Astrocyte (in vitro differentiated cells and primary cell): ENCODE measurements at regions not wholly inside any gene's neighbourhood (a gene's known extent, or its start where the extent isn't known, plus 50 kb on each side); places are given as distances from the start of the nearest gene placed in this dataset.
A peak's percentile ranks its signal among the peaks of the same experiment; 100 is the strongest.

Source experiments
- DNase-seq: peaks from one replicate; pipeline ENCODE4 v3.0.0-alpha.2; 2010; ENCODE audit warnings: low read depth
- FAIRE-seq: peaks from 2 replicates; lab custom pipeline; 2011; peaks lifted over from hg19 to GRCh38; lab: Jason Lieb, UNC
- H2AFZ ChIP-seq: 2 replicates; pipeline ENCODE4 v1.6.0; 2012; ENCODE audit warnings: low read depth, low read length, inconsistent platforms
- H3K27ac ChIP-seq: 2 replicates; pipeline ENCODE4 v1.5.1; 2011; ENCODE audit warnings: low read depth, low read length, inconsistent platforms
- H3K27me3 ChIP-seq: 2 replicates; pipeline ENCODE4 v1.6.0; 2011; ENCODE audit warnings: low read length, inconsistent platforms; ENCODE audit not compliant: insufficient read depth
- H3K36me3 ChIP-seq: 2 replicates; pipeline ENCODE4 v1.5.1; 2011; ENCODE audit warnings: low read length, inconsistent platforms; ENCODE audit not compliant: insufficient read depth
- H3K4me1 ChIP-seq: 2 replicates; pipeline ENCODE4 v1.5.1; 2011; ENCODE audit warnings: low read length, inconsistent platforms; ENCODE audit not compliant: insufficient read depth
- H3K4me2 ChIP-seq: 2 replicates; pipeline ENCODE4 v1.6.0; 2012; ENCODE audit warnings: low read length, inconsistent platforms
- H3K4me3 ChIP-seq: 2 replicates; pipeline ENCODE4 v1.5.1; 2011; ENCODE audit warnings: low read depth, mild to moderate bottlenecking, low read length, inconsistent platforms; ENCODE audit not compliant: insufficient read depth
- H3K79me2 ChIP-seq: 2 replicates; pipeline ENCODE4 v1.6.0; 2012; ENCODE audit warnings: mild to moderate bottlenecking, low read length, inconsistent platforms; ENCODE audit not compliant: insufficient read depth
- H3K9ac ChIP-seq: 2 replicates; pipeline ENCODE4 v1.6.0; 2012; ENCODE audit warnings: mild to moderate bottlenecking, low read length, inconsistent platforms
- H3K9me3 ChIP-seq: 2 replicates; pipeline ENCODE4 v1.5.1; 2012; ENCODE audit warnings: low read depth, mild to moderate bottlenecking, low read length, inconsistent platforms; ENCODE audit not compliant: insufficient read depth
- H4K20me1 ChIP-seq: 2 replicates; pipeline ENCODE4 v1.6.0; 2012; ENCODE audit warnings: low read length, inconsistent platforms; ENCODE audit not compliant: insufficient read depth
- H3K27ac Mint-ChIP-seq: one replicate; pipeline ENCODE4 v1.8.0; 2021; ENCODE audit warnings: mild to moderate bottlenecking, mixed read lengths; ENCODE audit not compliant: unreplicated experiment
- H3K27me3 Mint-ChIP-seq: one replicate; pipeline ENCODE4 v1.8.0; 2021; ENCODE audit warnings: low read depth, mixed read lengths; ENCODE audit not compliant: unreplicated experiment
- H3K36me3 Mint-ChIP-seq: one replicate; pipeline ENCODE4 v1.8.0; 2021; ENCODE audit warnings: low read depth, mixed read lengths; ENCODE audit not compliant: unreplicated experiment
- H3K4me1 Mint-ChIP-seq: one replicate; pipeline ENCODE4 v1.8.0; 2021; ENCODE audit warnings: low read depth, mixed read lengths; ENCODE audit not compliant: unreplicated experiment
- H3K4me3 Mint-ChIP-seq: one replicate; pipeline ENCODE4 v1.8.0; 2021; ENCODE audit warnings: mild to moderate bottlenecking, moderate library complexity, mixed read lengths; ENCODE audit not compliant: unreplicated experiment
- H3K9me3 Mint-ChIP-seq: one replicate; pipeline ENCODE4 v1.8.0; 2021; ENCODE audit warnings: mild to moderate bottlenecking, mixed read lengths; ENCODE audit not compliant: unreplicated experiment
- CTCF ChIP-seq: IDR thresholded peaks from 2 replicates; pipeline ENCODE4 v1.5.1; 2011; ENCODE audit warnings: low read depth, mild to moderate bottlenecking, inconsistent platforms, low read length, moderate library complexity; ENCODE audit not compliant: insufficient read depth
- EZH2 ChIP-seq: IDR thresholded peaks from 2 replicates; pipeline ENCODE4 v1.6.1; 2012; ENCODE audit warnings: mild to moderate bottlenecking, low read length, inconsistent platforms; ENCODE audit not compliant: insufficient read depth

- no peak for FAIRE-seq
- no peak for TF ChIP-seq CTCF
- no peak for TF ChIP-seq EZH2
- H3K9me3 ChIP-seq = no peaks in the 10 kb centered on the region
These were observed 162.0 kb upstream of the DMRT1 start for GRCh38 chr9:679462-679861.

GRCh38 chr9:680106-680505 is 161.4 kb upstream of the DMRT1 start:
- H3K4me3 Mint-ChIP-seq = no peak overlapping the region
- peaks cover 27% of the 10 kb centered on the region for H3K4me1 Mint-ChIP-seq
- Histone ChIP-seq H3K4me3 (no peak overlapping the region), H3K27me3 (no peaks in the 10 kb centered on the region), H3K4me1 (peaks cover 33% of the 10 kb centered on the region), H3K9ac (no peak overlapping the region), H3K79me2 (no peaks in the 10 kb centered on the region), H3K27ac (no peak overlapping the region), H3K9me3 (no peaks in the 10 kb centered on the region), H3K4me2 (no peak overlapping the region), H4K20me1 (no peaks in the 10 kb centered on the region), H2AFZ (peak overlapping the region; percentile 8), H3K36me3 (no peaks in the 10 kb centered on the region)
- DNase-seq (no peak), FAIRE-seq (no peak)
- no peak for TF ChIP-seq EZH2
- TF ChIP-seq CTCF = no peak
- H3K27ac Mint-ChIP-seq = no peak overlapping the region
- H3K36me3 Mint-ChIP-seq = no peaks in the 10 kb centered on the region
- no peaks in the 10 kb centered on the region for H3K27me3 Mint-ChIP-seq
- no peaks in the 10 kb centered on the region for H3K9me3 Mint-ChIP-seq

More at GRCh38 chr9:679462-679861, 162.0 kb upstream of the DMRT1 start:
- no peak overlapping the region for H2AFZ ChIP-seq
- H3K27ac Mint-ChIP-seq = no peak overlapping the region
- peaks cover 21% of the 10 kb centered on the region for H3K4me1 Mint-ChIP-seq
- H3K4me3 ChIP-seq = no peak overlapping the region
- no peak overlapping the region for H3K27ac ChIP-seq
- H3K4me3 Mint-ChIP-seq = no peak overlapping the region
- H3K4me1 ChIP-seq = peaks cover 32% of the 10 kb centered on the region
- no peak for DNase-seq
- no peaks in the 10 kb centered on the region for H3K79me2 ChIP-seq
- H3K9me3 Mint-ChIP-seq = no peaks in the 10 kb centered on the region
- H3K9ac ChIP-seq = no peak overlapping the region
- no peaks in the 10 kb centered on the region for H3K27me3 Mint-ChIP-seq
- no peaks in the 10 kb centered on the region for H3K36me3 Mint-ChIP-seq
- H4K20me1 ChIP-seq = no peaks in the 10 kb centered on the region
- no peak overlapping the region for H3K4me2 ChIP-seq
- H3K27me3 ChIP-seq = no peaks in the 10 kb centered on the region
- H3K36me3 ChIP-seq = no peaks in the 10 kb centered on the region

GRCh38 chr9:682633-683508 is 158.6 kb upstream of the DMRT1 start:
- Histone ChIP-seq H3K36me3 (no peaks in the 10 kb centered on the region), H2AFZ (peak overlapping the region; percentile 17), H3K79me2 (peaks cover 16% of the 10 kb centered on the region), H3K27me3 (no peaks in the 10 kb centered on the region), H3K9me3 (no peaks in the 10 kb centered on the region), H3K27ac (peak overlapping the region; percentile 96), H3K4me1 (peaks cover 44% of the 10 kb centered on the region), H4K20me1 (no peaks in the 10 kb centered on the region), H3K4me3 (no peak overlapping the region), H3K4me2 (peak overlapping the region; percentile 87), H3K9ac (peak overlapping the region; percentile 19)
- Mint-ChIP-seq H3K9me3 (peaks cover 2% of the 10 kb centered on the region), H3K4me3 (no peak overlapping the region), H3K27ac (no peak overlapping the region), H3K27me3 (no peaks in the 10 kb centered on the region), H3K36me3 (no peaks in the 10 kb centered on the region), H3K4me1 (peaks cover 33% of the 10 kb centered on the region)
- DNase-seq = peak; percentile 65
- no peak for TF ChIP-seq CTCF
- no peak for TF ChIP-seq EZH2
- no peak for FAIRE-seq
